Transverse colon (tissue), 4 donors: ENCODE measurements at regions not wholly inside any gene's neighbourhood (a gene's known extent, or its start where the extent isn't known, plus 50 kb on each side); places are given as distances from the start of the nearest gene placed in this dataset.

Experiments
- CTCF ChIP-seq, 5 experiments: fragments of 200-600 bp in 3 of 5; fragments of 450-650 bp in 2 of 5; sonication (generic) in 3 of 5; IDR thresholded peaks; 1 replicate in 2 of 5; 2 replicates in 3 of 5; pipeline ENCODE4 v1.5.1; 2016 to 2017; ENCODE audit warnings: antibody characterized with exemption in 5 of 5, inconsistent platforms in 3 of 5, mild to moderate bottlenecking in 2 of 5, moderate library complexity in 1 of 5
- POLR2AphosphoS5 ChIP-seq, 3 donors: sonication (generic); formaldehyde crosslinking; IDR thresholded peaks; one replicate each; pipeline ENCODE4 v1.6.1; 2016; ENCODE audit warnings: antibody characterized with exemption in 3 of 3

- TF ChIP-seq CTCF (IDR thresholded peaks at IDR 0.05), result no peak
- no peak for TF ChIP-seq POLR2AphosphoS5 (IDR thresholded peaks at IDR 0.05)
Observed at GRCh38 chr3:147740928-147741327, 331.8 kb downstream of the ZIC1 start.
